CD14-positive monocyte (primary cell): ENCODE measurements at regions not wholly inside any gene's neighbourhood (a gene's known extent, or its start where the extent isn't known, plus 50 kb on each side); places are given as distances from the start of the nearest gene placed in this dataset.
"Not testable (repeated sequence)": the region's sequence is repeated elsewhere in the genome, so short reads cannot be mapped to it uniquely, and the experiment has no call there.

Source experiments
- DNase-seq, 3 donors: peaks; one replicate each; pipeline ENCODE4 v3.0.0-alpha.2; 2011 to 2022
- H2AFZ ChIP-seq: 2 replicates; pipeline ENCODE4 v1.6.0; 2012; ENCODE audit warnings: mild to moderate bottlenecking, low read depth, low read length, inconsistent platforms; ENCODE audit not compliant: insufficient read depth, poor library complexity, severe bottlenecking
- H3K27ac ChIP-seq, 2 donors: 1 replicate in 1 of 2; 2 replicates in 1 of 2; pipeline ENCODE4 v1.5.1; 2012 to 2013; ENCODE audit warnings: low read length in 2 of 2, control low read depth in 1 of 2, inconsistent platforms in 1 of 2, low read depth in 1 of 2, mild to moderate bottlenecking in 1 of 2
- H3K27me3 ChIP-seq, 2 donors: one replicate each; pipeline versions ENCODE4 v1.6.0 to v1.6.1; 2011 to 2013; ENCODE audit warnings: low read length in 2 of 2; ENCODE audit not compliant: control insufficient read depth in 2 of 2, insufficient read depth in 2 of 2
- H3K36me3 ChIP-seq, 2 donors: replicated peaks in 1 of 2; 1 replicate in 1 of 2; 2 replicates in 1 of 2; pipeline versions ENCODE4 v1.5.1 to v1.6.1; 2012 to 2013; ENCODE audit warnings: low read length in 2 of 2, control low read depth in 1 of 2, inconsistent platforms in 1 of 2, mild to moderate bottlenecking in 1 of 2; ENCODE audit not compliant: insufficient read depth in 2 of 2, control insufficient read depth in 1 of 2
- H3K4me1 ChIP-seq, 2 donors: 1 replicate in 1 of 2; 2 replicates in 1 of 2; pipeline versions ENCODE4 v1.5.1 to v1.6.1; 2012 to 2013; ENCODE audit warnings: low read length in 2 of 2, control low read depth in 1 of 2, inconsistent platforms in 1 of 2, mild to moderate bottlenecking in 1 of 2, moderate library complexity in 1 of 2; ENCODE audit not compliant: insufficient read depth in 2 of 2, control insufficient read depth in 1 of 2
- H3K4me2 ChIP-seq: replicated peaks from 2 replicates; pipeline ENCODE3; 2012; ENCODE audit warnings: low read length, moderate library complexity, mild to moderate bottlenecking; ENCODE audit not compliant: poor library complexity, severe bottlenecking; ENCODE audit errors: extremely low read depth
- H3K4me3 ChIP-seq, 3 experiments: fragments of 200-600 bp in 1 of 3; sonication (generic) in 1 of 3; replicated peaks in 1 of 3; 1 replicate in 2 of 3; 2 replicates in 1 of 3; pipeline ENCODE4 v1.5.1; 2011 to 2013; ENCODE audit warnings: low read length in 3 of 3, mild to moderate bottlenecking in 3 of 3, control low read depth in 2 of 3, low read depth in 2 of 3, inconsistent platforms in 1 of 3, moderate library complexity in 1 of 3
- H3K79me2 ChIP-seq: 2 replicates; pipeline ENCODE4 v1.6.0; 2012; ENCODE audit warnings: mild to moderate bottlenecking, control low read depth, inconsistent platforms, low read length, moderate library complexity; ENCODE audit not compliant: insufficient read depth
- H3K9ac ChIP-seq: 2 replicates; pipeline ENCODE4 v1.6.0; 2017; ENCODE audit warnings: low read length, mild to moderate bottlenecking; ENCODE audit not compliant: insufficient read depth, poor library complexity, severe bottlenecking
- H3K9me3 ChIP-seq, 2 donors: replicated peaks in 1 of 2; 1 replicate in 1 of 2; 2 replicates in 1 of 2; pipeline versions ENCODE4 v1.5.1 to v1.6.1; 2012 to 2013; ENCODE audit warnings: low read length in 2 of 2, control low read depth in 1 of 2; ENCODE audit not compliant: control insufficient read depth in 1 of 2, insufficient read depth in 1 of 2
- H4K20me1 ChIP-seq: 2 replicates; pipeline ENCODE4 v1.6.0; 2012; ENCODE audit warnings: mild to moderate bottlenecking, low read length, control low read depth, moderate library complexity; ENCODE audit not compliant: insufficient read depth
- H3K27ac Mint-ChIP-seq, 7 donors: one replicate each; pipeline ENCODE4 v1.8.0; 2020; ENCODE audit warnings: mild to moderate bottlenecking in 7 of 7, mixed read lengths in 7 of 7, moderate library complexity in 6 of 7, inconsistent platforms in 2 of 7
- H3K27me3 Mint-ChIP-seq, 3 donors: one replicate each; pipeline ENCODE4 v1.8.0; 2021 to 2022; ENCODE audit warnings: low read depth in 3 of 3, mild to moderate bottlenecking in 3 of 3, mixed read lengths in 3 of 3, moderate library complexity in 3 of 3, inconsistent platforms in 1 of 3
- H3K36me3 Mint-ChIP-seq, 2 donors: one replicate each; pipeline ENCODE4 v1.8.0; 2020; ENCODE audit warnings: mixed read lengths in 2 of 2, inconsistent platforms in 1 of 2, mild to moderate bottlenecking in 1 of 2
- H3K4me1 Mint-ChIP-seq: one replicate; pipeline ENCODE4 v1.8.0; 2020; ENCODE audit warnings: mild to moderate bottlenecking, mixed read lengths
- H3K4me3 Mint-ChIP-seq, 2 donors: one replicate each; pipeline ENCODE4 v1.8.0; 2020; ENCODE audit warnings: mild to moderate bottlenecking in 2 of 2, mixed read lengths in 2 of 2, moderate library complexity in 1 of 2
- H3K9me3 Mint-ChIP-seq, 7 donors: one replicate each; pipeline ENCODE4 v1.8.0; 2020 to 2022; ENCODE audit warnings: mixed read lengths in 7 of 7, mild to moderate bottlenecking in 6 of 7, moderate library complexity in 6 of 7, inconsistent platforms in 2 of 7
- CTCF ChIP-seq: fragments of 200-600 bp; IDR thresholded peaks from one replicate; pipeline ENCODE4 v1.8.0; 2022; ENCODE audit warnings: antibody characterized with exemption, mild to moderate bottlenecking
- WGBS: methylation state at CpG from one replicate; pipeline ENCODE4 v1.1.5; 2013; ENCODE audit warnings: missing lambda C conversion rate; ENCODE audit not compliant: insufficient coverage; 5-methylcytosine and 5-hydroxymethylcytosine counted together
- intact Hi-C, 2 donors: fragments of 100-400 bp; cut with micrococcal nuclease; formaldehyde crosslinking; loops; one replicate each; pipeline versions ENCODE4 v1.15.0 to v1.15.1; 2023

- no peak overlapping the region for H3K4me3 Mint-ChIP-seq
- peaks cover 0 to 2% (median 0%) of the 10 kb centered on the region in 3 donors for H3K27me3 Mint-ChIP-seq
- no peak overlapping the region for H3K4me2 ChIP-seq
- no peak for TF ChIP-seq CTCF
- no peaks in the 10 kb centered on the region for H3K27me3 ChIP-seq
- H3K4me3 ChIP-seq, result no peak overlapping the region
- H3K9me3 Mint-ChIP-seq, result peaks cover 0 to 7% (median 3%) of the 10 kb centered on the region in 7 donors
- no peaks in the 10 kb centered on the region for H3K4me1 ChIP-seq
- DNase-seq, result no peak
- no peak overlapping the region for H3K27ac ChIP-seq
- H3K9me3 ChIP-seq, result peaks cover 0 to 4% of the 10 kb centered on the region in 2 donors
- H4K20me1 ChIP-seq, result no peaks in the 10 kb centered on the region
- no peak overlapping the region for H3K9ac ChIP-seq
- WGBS, result no CpG with 5 or more reads among the region's 3 CpGs
- H3K36me3 Mint-ChIP-seq, result no peaks in the 10 kb centered on the region
- H3K27ac Mint-ChIP-seq, result no peak overlapping the region
- H2AFZ ChIP-seq, result no peak overlapping the region
- H3K79me2 ChIP-seq, result no peaks in the 10 kb centered on the region
- no peaks in the 10 kb centered on the region for H3K36me3 ChIP-seq
- intact Hi-C loops, result no loop called here
- no peaks in the 10 kb centered on the region for H3K4me1 Mint-ChIP-seq
These were observed 1569.0 kb upstream of the B3GALT2 start for GRCh38 chr1:194755241-194755994.

- H3K4me3 ChIP-seq, H3K9ac ChIP-seq, H3K4me1 ChIP-seq, H3K4me3 Mint-ChIP-seq, H4K20me1 ChIP-seq, H3K4me1 Mint-ChIP-seq, H3K9me3 Mint-ChIP-seq, H3K9me3 ChIP-seq, H3K36me3 ChIP-seq, H3K36me3 Mint-ChIP-seq, H3K27ac Mint-ChIP-seq, H3K79me2 ChIP-seq, H3K4me2 ChIP-seq, H2AFZ ChIP-seq, H3K27ac ChIP-seq, DNase-seq, intact Hi-C loops, H3K27me3 Mint-ChIP-seq, H3K27me3 ChIP-seq: not testable (repeated sequence)
- WGBS, result no CpG with 5 or more reads among the region's 5 CpGs
These were observed 1552.4 kb upstream of the B3GALT2 start for GRCh38 chr1:194738843-194739242.
